GM21515 (cell line): ENCODE measurements at regions not wholly inside any gene's neighbourhood (a gene's known extent, or its start where the extent isn't known, plus 50 kb on each side); places are given as distances from the start of the nearest gene placed in this dataset.

Source experiments
- ATAC-seq: cut with Tn5 transposase; IDR thresholded peaks from one replicate; pipeline ENCODE4 v1.9.1; 2021; ENCODE audit not compliant: unreplicated experiment

GRCh38 chr5:2608391-2608790, 143.1 kb downstream of the IRX2 start:
- ATAC-seq, result no peak

- no peak for ATAC-seq
These were observed 143.9 kb downstream of the IRX2 start for GRCh38 chr5:2607598-2607997.

- ATAC-seq, result no peak
These were observed 148.3 kb downstream of the IRX2 start for GRCh38 chr5:2603272-2603575.

GRCh38 chr5:2602451-2603271, 148.8 kb downstream of the IRX2 start:
- ATAC-seq, result no peak

GRCh38 chr5:2598503-2598902, 153.0 kb downstream of the IRX2 start:
- ATAC-seq, result no peak

GRCh38 chr5:2594701-2595100, 156.8 kb downstream of the IRX2 start:
- no peak for ATAC-seq

GRCh38 chr5:2592766-2593165, 158.7 kb downstream of the IRX2 start:
- ATAC-seq, result no peak

- no peak for ATAC-seq
These were observed 159.6 kb downstream of the IRX2 start for GRCh38 chr5:2591777-2592453.

GRCh38 chr5:2588850-2589501, 162.5 kb downstream of the IRX2 start:
- ATAC-seq, result no peak

- no peak for ATAC-seq
These were observed 164.1 kb downstream of the IRX2 start for GRCh38 chr5:2587189-2588031.

- no peak for ATAC-seq
These were observed 165.3 kb downstream of the IRX2 start for GRCh38 chr5:2586016-2586715.

- no peak for ATAC-seq
These were observed 166.8 kb downstream of the IRX2 start for GRCh38 chr5:2584579-2585269.

GRCh38 chr5:2582507-2582906, 169.0 kb downstream of the IRX2 start:
- ATAC-seq, result no peak

GRCh38 chr5:2582106-2582505, 169.4 kb downstream of the IRX2 start:
- ATAC-seq, result no peak

- ATAC-seq, result no peak
These were observed 170.1 kb downstream of the IRX2 start for GRCh38 chr5:2581418-2581817.

- ATAC-seq, result no peak
These were observed 172.4 kb downstream of the IRX2 start for GRCh38 chr5:2579126-2579525.

- ATAC-seq, result no peak
These were observed 174.0 kb downstream of the IRX2 start for GRCh38 chr5:2577312-2578036.

GRCh38 chr5:2576823-2577222, 174.7 kb downstream of the IRX2 start:
- ATAC-seq, result no peak

GRCh38 chr5:2575871-2576270, 175.6 kb downstream of the IRX2 start:
- no peak for ATAC-seq
